HG02610 (cell line): ENCODE measurements at regions not wholly inside any gene's neighbourhood (a gene's known extent, or its start where the extent isn't known, plus 50 kb on each side); places are given as distances from the start of the nearest gene placed in this dataset.
A peak's percentile ranks its signal among the peaks of the same experiment; 100 is the strongest.
"Not testable (repeated sequence)": the region's sequence is repeated elsewhere in the genome, so short reads cannot be mapped to it uniquely, and the experiment has no call there.

Experiments
- ATAC-seq: cut with Tn5 transposase; IDR thresholded peaks from one replicate; pipeline ENCODE4 v1.9.1; 2021; ENCODE audit warnings: mild to moderate bottlenecking, moderate library complexity; ENCODE audit not compliant: unreplicated experiment

DNA sequence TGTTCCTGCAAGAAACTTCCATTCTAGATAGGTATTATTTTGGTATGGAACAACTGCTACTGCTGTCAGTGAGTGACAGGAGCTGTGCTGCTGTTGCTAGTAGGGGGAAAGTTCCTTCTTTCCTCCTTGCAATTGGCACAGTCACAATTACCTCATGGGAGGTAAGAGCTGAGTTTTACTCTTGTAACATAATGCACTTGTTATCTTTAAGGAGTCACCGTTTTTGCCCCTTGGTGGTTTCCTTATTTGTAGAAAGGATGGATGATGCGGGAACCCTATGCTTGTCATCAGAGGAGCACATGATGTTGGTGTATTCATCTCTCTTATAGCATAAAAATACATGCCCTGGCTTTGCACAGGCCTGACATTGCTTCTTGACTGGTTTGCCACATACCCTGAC is 234.7 kb upstream of the NPY start:
- ATAC-seq, result no peak

DNA sequence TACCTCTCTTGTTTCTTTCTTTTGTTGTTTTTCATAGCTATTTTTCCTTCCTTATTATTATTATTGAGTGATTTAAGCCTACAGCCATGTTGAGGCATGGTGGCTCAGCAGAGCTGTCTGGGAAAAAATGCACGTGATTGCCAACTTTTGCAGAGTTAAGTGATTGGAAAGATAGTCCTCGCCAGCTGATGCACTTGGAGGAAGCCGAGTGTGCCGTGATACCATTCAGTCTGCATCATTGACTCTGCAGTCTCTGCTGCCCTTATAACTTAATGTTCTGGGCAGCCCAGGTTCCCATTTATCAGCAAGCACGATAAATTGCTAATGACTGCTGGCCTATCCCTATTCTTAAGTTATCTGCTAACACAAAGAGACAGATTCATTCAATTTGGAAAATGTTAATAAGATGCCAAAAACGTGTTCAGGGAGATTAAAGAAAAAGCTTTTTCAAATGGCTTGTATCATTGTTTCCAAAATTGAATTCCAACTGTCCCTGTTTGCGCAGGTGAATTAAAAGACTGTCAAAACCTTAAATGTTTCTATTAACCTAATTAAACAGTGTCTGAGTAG is 232.9 kb upstream of the NPY start:
- no peak for ATAC-seq

DNA sequence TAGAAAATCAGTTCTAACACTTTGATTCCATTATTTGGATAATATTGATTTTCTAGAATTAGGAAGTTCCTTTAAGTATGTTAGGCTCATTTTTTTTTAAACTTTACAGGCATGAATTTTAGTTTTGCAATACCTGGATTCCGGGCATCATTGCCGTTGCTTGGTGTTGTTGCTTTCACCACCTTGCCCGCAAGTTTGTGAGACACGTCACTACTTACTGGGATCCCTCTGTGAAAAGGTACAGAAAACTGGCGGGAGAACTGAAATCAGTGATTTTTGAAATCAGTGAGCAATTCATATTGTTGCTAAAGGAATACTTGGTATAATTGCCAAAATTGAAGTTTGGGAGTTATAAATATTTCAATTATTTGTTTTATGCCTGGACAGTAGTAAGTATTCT is 232.3 kb upstream of the NPY start:
- no peak for ATAC-seq

DNA sequence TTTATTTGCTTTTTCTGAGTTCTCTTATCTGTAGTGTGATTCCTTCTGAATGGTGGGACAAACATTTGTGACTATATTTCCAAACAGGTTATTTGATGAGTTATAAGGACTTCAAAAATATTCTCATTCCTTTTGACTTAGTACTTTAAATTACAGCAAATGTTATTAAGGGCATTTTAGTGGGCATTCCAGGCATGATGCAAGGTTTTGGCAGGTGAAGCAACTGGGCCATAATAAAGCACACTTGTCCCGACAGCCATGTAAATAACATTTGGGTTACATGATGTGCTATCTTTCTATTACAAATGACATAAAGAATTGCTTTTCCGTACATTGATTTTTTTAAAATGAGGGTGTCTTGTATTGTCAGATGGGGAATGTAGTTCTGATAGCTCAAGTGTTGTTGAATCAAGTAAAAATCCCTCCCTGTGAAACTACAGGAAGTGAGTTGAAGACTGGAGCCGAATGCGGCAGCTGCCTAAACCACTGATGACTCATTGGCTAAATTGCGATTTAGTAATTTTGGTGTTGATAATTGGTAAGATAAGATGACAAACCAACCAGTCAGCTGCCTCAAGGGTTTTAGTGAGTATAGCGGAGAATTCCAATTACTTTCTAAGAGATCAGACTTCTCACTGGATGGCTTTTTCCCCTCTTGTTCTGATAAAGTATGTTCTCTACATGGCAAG is 231.3 kb upstream of the NPY start:
- ATAC-seq, result no peak

DNA sequence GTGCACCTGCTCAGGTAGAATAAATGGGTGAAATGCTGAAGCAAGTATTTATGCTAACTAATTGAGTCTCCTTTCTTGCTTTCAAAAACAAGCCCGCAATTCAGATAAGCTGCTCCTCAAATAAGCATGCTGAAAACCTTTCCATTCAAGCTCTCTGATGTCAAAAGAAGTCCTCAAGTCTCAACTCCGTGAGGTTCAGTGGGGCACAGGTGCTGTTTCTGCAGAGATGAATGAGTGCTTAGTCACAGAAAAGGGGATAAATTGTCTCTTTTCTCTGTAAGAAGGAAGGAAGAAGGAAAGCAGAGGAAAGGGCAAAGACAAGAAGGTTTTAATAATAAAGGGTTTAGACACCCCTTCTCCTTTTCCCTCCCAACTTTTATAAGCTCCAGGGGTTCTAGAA is 229.8 kb upstream of the NPY start:
- no peak for ATAC-seq

DNA sequence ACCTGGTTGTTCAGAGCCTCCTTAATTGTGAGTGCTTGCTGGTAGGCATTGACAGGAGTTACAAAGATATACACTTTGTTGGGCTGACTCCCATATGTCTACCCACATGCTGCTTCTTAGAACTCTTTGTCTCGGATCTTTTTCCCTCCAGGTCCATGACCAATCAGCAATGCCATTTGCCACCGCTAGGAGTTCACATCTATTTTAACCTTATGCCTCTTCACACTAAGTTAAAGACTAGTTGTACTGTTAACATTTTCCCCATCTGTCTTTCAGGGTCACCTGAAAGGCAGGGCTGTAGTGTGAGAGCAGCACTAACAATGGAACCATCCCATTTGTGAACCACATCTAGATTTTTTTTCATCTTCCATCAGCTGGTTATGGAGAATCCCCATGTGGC is 226.7 kb upstream of the NPY start:
- ATAC-seq, result no peak

DNA sequence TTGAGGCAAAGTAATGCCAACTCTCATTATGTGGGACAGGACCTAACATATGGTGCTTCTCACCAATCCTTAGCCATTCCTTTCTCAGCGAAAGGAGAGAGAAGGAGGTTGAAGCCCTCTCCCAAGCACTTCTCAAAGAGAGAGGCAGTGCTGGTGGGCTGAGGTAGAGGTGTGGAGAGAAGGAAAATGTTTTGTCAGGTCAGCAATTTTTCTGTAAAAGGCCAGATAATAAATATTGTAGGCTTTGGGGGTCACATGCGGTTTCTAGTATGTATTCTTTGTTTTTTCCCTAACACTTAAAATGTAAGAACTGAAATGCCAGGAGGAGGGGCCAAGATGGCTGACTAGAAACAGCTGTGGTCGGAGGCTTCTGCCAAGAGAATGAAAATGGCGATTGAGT is 225.0 kb upstream of the NPY start:
- no peak for ATAC-seq

DNA sequence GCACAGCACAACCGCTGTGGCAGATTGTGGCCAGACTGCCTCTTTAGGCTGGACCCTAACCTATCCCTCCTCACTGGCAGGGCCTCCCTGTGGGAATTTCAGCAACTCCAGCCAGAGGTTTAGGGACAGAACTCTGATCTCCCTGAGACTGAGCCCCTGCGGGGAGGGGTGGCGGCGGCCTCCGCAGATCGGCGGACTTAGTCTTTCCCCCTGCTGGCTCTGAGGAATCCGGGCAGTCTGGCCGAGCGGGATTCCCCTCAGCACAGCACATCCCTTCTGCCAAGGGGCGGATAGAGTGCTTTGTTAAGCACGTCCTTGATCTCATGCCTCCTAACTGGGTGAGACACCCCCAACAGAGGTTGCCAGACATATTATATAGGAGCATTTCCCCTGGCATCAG is 224.2 kb upstream of the NPY start:
- no peak for ATAC-seq

DNA sequence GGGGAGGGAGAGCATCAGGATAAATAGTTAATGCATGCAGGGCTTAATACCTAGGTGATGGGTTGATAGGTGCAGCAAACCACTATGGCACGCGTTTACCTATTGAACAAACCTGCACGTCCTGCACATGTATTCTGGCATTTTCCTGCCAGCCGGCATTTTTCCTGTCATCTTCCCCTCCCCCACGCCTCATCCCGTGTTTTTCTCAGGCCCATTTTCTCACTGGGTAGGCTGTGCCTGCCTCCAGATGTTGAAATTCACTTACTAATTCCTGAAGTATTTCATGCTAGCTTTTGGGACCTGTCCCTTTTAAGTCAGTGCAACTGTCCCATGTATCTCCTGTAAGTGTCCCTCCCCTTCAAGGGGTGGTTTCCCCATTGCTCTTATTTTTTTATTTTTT is 220.3 kb upstream of the NPY start:
- ATAC-seq, result no peak

DNA sequence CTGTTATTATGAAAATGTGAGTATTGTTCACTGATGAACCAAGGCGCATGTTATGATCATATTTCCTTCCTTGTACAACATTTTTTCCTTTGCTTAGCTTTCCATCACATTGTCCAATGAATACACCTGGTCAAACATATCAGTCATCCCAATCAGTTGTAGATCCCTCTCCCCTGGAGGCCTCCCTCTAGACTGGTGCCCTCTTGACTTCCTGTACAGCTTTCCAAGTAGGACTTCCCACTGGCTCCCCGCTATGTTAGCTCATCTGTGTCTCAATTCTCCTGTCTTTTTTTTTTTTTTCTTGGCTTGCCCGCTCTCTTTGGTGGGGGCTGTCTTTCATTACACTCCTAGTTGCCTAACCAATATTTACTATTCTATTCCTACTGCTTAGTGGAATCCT is 214.2 kb upstream of the NPY start:
- ATAC-seq, result no peak

DNA sequence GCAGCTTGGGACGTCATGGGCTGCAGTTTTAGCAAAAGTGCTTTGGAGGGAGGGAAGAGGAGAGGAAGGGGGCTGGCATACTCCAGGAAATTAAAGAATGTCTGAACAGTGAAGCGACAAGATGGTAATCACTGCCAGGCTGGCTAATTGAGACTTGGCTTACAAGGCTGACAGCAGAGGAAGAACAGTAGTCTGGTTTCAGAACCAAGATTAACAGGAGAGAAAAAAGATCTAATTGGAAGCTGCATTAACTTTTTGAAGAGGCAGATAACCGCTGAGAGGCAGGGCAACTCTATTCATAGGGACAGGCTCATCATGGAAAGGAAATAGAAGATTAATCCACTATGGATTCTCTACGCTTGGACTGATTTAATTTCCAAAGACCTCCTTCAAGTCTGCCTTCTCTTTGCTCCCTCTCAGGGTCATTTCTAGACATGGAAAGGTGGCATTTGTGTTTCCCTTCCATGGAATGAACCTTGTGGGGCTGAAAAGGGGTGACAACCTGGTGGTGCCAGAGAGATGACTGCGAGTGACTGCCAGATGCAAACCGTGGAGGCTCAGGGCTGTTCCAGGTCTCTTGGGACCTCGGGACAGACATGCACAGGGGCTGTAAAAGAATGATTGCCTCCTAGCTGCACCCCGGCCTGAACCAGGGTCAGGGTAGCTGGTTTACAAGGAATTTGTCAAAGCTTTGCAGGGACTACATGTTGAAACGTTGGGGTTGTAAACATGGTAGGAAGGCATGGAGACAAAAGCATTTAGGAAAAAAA is 210.2 kb upstream of the NPY start:
- ATAC-seq, result no peak

DNA sequence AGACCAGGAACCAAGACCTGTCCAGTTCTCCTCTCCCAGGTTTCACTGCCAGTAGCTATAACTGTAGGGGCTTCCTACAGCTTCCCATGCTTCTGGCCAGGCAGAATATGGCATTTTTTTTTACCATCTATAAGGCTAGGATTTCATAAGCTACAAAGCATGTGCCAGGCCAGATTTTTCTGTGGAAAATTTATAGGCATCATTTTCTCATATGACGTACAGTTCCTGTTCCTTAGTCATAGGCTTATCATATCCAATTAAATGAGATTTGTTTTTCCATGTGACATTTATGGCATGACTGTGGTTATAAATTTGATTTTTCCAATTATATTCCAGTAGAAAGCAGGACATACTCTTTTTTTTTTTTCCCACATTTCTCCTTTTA is 208.6 kb upstream of the NPY start:
- no peak for ATAC-seq

DNA sequence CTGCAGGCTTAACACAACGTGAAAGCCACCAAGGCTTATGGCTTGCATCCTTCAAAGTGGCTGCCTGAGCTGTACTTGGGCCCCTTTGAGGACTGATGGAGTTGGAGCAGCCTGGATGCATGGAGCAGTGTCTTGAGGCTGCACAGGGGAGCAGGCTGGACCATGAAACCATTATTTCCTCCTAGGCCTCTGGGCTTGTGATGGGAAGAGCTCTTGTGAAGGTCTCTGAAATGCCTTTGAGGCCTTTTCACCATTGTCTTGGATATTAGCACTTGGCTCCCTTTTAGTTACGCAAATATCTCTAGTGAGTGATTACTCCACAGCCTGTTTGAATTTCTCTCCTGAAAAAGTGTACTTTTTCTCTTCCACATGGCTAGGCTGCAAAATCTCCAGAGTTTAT is 201.2 kb upstream of the NPY start:
- no peak for ATAC-seq

DNA sequence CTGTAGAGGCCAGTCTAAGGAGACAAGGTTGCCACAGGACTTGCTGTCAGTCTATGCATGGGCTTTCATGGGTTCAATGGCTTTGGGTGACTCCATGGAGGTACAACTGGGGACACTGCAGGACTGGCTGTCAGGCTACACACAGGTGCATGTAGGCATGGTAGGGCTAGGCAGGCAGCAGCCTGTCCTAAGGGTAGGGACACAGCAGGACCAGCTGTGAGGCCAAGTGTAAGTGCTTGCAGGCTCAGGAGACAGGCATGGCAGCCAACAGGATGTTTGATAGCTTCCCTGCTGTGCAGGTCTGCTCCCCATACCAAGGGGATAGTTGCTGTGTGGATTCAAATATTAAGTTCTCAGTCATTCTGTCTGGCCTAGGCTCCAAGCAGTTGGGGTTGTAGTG is 181.0 kb upstream of the NPY start:
- ATAC-seq, result no peak

DNA sequence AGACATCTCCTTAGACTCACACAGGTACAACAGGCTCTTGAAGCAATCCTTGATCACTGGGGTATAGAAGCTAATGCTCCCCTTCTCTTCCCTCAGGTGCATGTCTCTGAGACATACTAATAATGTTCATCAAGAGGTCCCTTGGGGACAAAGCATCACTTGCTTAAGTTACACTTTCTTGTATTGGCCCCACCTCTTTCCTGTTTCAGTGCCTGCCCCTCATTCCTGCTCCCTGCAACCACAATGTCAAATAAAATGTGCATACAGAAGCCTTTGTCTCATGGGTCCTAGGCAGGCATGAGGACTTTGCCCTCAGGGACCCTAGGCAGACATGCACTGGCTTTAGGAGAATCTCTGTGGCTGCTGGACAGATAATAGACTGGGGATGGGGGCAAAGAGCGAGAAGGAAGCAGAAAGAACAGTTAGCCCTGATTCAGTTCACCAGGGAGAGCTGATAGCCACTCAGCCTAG is 175.0 kb upstream of the NPY start:
- ATAC-seq, result peak; percentile 59

DNA sequence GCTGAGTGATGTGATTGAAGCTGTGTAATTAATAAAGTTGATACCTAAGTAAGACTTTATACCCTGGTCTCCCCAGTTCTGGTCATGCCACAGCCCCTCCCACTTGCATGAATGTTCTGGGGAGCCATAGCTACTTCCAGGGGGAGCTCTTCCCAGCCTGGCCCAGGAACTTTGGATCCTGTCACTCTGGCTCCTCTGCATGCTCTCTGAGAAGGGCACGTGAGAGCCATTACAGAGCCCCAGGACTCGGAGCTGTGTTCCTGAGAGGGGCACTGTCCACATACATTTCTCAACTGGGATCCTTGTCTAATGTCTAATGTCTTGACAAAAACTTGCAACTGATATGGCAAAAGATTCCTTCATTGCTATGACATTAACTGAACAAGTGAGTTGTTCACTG is 173.9 kb upstream of the NPY start:
- ATAC-seq, result no peak

DNA sequence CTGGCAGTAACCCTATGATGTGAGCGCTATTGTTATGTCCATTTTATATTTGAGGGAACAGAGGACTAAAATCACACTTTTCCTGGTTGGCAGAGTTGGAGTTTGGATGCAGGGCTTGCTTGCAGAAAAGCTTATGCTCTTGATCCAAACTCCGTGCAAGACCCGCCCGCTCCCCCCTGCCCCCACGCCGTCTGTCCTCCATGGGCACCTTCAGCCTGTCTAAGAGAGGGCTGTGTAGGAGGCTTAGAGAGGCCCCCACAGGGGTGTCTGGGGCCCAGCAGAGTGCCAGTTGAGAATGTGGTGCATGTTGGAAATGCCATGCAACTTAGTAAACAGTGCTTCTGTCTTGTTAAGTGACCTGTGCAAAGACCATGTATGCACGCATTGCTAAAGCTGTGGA is 170.5 kb upstream of the NPY start:
- ATAC-seq, result no peak

DNA sequence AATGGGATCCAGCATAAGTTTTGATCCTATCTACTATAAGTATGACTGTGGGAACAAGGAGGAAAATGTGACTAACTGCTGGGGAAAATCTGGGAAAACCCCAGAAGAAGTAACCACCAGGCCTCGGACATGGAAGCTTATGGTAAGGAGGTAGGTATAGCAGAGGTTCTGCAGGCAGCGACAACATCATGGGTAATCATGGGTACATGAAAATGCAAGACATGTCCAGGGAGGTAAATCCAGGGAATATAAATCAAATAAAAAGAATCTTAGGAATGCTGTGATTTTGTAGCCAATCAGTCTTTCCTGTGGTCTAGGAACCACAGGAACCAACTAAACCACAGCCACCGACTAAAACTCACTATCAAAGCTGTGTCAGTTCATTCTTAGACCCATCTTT is 168.3 kb upstream of the NPY start:
- no peak for ATAC-seq

DNA sequence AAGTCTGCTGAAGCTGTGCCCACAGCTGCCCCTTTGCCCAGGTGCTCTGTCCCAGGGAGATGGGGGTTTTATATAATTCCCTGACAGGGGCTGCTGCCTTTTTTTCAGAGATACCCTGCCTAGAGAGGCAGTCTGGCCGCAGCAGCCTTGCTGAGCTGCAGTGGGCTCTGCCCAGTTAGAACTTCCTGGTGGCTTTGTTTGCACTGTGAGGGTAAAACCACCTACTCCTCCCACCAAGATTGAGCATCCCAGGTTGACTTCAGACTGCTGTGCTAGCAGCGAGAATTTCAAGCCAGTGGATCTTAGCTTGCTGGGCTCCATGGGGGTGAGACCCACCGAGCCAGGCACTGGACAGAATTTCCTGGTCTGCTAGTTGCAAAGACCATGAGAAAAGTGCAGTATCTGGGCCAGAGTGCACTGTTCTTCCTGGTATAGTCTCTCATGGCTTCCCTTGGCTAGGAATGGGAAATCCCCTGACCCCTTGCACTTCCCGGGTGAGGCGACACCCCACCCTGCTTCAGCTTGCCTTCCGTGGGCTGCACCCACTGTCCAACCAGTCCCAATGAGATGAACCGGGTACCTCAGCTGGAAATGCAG is 166.0 kb upstream of the NPY start:
- ATAC-seq, result not testable (repeated sequence)

DNA sequence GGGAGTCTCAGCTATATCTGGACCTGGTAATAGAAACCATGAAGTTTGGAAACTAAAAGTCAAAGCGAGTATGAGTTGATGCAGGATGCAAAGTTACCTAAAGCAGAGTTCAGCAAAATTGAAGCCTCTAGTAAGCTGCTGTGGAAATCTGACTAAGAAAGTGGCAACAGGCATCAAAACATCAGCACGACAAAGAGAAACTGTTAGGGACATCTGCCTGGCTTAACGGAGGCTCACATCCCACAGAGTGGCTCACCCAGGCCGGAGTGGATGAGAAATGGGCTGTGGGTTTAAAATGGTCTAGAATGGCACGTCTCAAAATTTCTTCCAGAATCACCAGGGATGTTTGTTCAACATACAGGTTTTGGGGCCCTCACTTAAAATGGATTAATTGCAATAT is 164.1 kb upstream of the NPY start:
- no peak for ATAC-seq

DNA sequence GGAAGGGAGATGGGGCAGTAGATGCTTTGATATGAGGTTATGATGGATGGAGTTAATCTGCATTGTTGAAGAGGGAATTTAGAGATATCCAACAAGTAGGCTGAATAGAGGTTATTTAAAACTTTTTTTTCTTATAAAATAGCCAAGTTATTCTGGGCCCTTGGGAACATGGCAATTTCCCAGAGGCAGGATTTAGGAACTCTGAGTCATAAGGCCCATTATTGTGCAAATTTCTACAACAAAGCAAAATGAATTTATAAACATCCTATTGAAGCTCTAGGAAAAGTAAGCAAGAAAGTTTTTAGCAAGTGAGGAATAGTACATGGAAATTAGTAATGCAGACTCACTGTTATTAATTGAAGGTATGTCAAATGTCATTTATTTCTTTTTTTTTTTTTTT is 160.9 kb upstream of the NPY start:
- no peak for ATAC-seq

DNA sequence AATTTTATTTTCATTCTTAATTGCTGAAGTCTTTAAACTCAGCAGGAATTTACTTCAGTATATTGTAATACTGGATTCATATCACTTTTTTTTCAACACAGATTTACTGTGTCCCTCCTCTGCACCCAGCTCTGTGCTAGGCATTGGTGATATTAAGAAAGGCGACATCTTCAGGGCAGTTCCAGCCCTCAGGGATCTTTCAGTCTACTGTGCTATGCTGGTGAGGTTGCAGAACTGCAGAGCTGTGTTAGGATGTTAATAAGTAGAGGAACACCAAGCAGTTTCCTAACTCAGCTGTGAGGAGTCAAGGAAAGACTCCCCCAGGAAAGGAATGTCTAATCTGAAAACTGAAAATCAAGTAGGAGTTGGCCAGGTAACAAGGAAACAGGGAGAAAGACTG is 158.2 kb upstream of the NPY start:
- ATAC-seq, result no peak
